Bronchial epithelial cell (primary cell): ENCODE measurements at regions not wholly inside any gene's neighbourhood (a gene's known extent, or its start where the extent isn't known, plus 50 kb on each side); places are given as distances from the start of the nearest gene placed in this dataset.
A peak's percentile ranks its signal among the peaks of the same experiment; 100 is the strongest.

Experiments used
- DNase-seq: peaks from one replicate; pipeline ENCODE4 v3.0.0-alpha.2; 2010; ENCODE audit warnings: low read depth
- FAIRE-seq: peaks from 2 replicates; lab custom pipeline; 2011; peaks lifted over from hg19 to GRCh38; lab: Jason Lieb, UNC
- H3K27me3 ChIP-seq: 2 replicates; pipeline ENCODE4 v1.5.1; 2011; ENCODE audit warnings: low read length; ENCODE audit not compliant: control insufficient read depth, insufficient read depth
- H3K36me3 ChIP-seq: 2 replicates; pipeline ENCODE4 v1.5.1; 2011; ENCODE audit warnings: low read length; ENCODE audit not compliant: control insufficient read depth, insufficient read depth
- H3K4me3 ChIP-seq: 2 replicates; pipeline ENCODE4 v1.5.1; 2011; ENCODE audit warnings: mild to moderate bottlenecking, low read depth, low read length, control low read depth
- TF ChIP-seq, protein P1 (sequence below): IDR thresholded peaks from 2 replicates; pipeline ENCODE4 v1.5.1; 2011; ENCODE audit warnings: mild to moderate bottlenecking, moderate library complexity, low read length, control low read depth, inconsistent platforms; ENCODE audit not compliant: insufficient read depth, severe bottlenecking

- FAIRE-seq: no peak
Observed at GRCh38 chr13:44816701-44817100, 172.6 kb downstream of the NUFIP1 start.

GRCh38 chr13:44815623-44816022, 173.6 kb downstream of the NUFIP1 start:
- FAIRE-seq (peak; percentile 93), DNase-seq (peak; percentile 96)
- TF ChIP-seq, protein P1, sequence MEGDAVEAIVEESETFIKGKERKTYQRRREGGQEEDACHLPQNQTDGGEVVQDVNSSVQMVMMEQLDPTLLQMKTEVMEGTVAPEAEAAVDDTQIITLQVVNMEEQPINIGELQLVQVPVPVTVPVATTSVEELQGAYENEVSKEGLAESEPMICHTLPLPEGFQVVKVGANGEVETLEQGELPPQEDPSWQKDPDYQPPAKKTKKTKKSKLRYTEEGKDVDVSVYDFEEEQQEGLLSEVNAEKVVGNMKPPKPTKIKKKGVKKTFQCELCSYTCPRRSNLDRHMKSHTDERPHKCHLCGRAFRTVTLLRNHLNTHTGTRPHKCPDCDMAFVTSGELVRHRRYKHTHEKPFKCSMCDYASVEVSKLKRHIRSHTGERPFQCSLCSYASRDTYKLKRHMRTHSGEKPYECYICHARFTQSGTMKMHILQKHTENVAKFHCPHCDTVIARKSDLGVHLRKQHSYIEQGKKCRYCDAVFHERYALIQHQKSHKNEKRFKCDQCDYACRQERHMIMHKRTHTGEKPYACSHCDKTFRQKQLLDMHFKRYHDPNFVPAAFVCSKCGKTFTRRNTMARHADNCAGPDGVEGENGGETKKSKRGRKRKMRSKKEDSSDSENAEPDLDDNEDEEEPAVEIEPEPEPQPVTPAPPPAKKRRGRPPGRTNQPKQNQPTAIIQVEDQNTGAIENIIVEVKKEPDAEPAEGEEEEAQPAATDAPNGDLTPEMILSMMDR: no peak
- Histone ChIP-seq H3K36me3 (no peaks in the 10 kb centered on the region), H3K4me3 (no peak overlapping the region), H3K27me3 (no peaks in the 10 kb centered on the region)

More at GRCh38 chr13:44816701-44817100, 172.6 kb downstream of the NUFIP1 start:
- H3K36me3 ChIP-seq: no peaks in the 10 kb centered on the region
- H3K27me3 ChIP-seq: no peaks in the 10 kb centered on the region
- TF ChIP-seq, protein P1: no peak
- DNase-seq: no peak
- H3K4me3 ChIP-seq: no peak overlapping the region

DNA sequence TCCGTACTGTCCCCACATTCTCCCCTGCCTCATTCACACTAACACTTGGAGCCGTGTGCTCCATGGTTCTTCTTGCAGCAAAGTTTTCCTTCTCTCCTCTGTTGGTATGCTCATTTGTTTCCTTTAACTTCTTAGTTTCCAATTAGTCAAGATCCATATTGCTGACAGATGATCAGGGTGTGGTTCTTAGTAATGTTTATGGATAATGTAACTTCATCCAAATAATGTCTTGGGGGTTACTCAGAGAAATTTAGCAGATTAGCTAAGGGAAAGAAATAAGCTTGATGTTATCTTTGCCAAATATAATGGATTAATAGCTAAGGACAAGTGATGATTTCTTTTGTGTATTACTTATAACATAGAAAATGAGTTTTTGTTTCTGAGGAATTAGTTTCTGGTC, 174.4 kb downstream of the NUFIP1 start:
- Histone ChIP-seq H3K36me3 (no peaks in the 10 kb centered on the region), H3K27me3 (no peaks in the 10 kb centered on the region), H3K4me3 (no peak overlapping the region)
- FAIRE-seq (no peak), DNase-seq (peak; percentile 34)
- TF ChIP-seq, protein P1: no peak

DNA sequence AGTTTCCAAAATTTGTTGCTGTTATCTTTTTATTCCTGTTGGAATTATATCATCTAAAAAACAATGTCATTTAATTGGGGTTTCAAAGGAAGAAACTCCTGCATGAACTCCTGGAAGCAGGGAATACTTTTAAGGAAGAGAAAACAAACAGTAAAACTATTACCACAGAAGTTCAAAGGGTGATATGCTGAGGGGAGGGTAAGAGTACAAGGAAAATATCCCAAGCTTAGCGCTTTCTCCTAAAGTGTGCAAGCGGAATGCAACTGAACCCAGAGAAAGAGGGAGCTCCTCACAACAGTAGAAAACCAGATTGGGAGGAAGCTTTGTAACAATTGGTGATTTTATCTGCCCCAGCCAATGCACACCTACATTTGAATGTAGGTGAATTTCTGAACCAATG, 175.1 kb downstream of the NUFIP1 start:
- Histone ChIP-seq H3K4me3 (no peak overlapping the region), H3K36me3 (no peaks in the 10 kb centered on the region), H3K27me3 (no peaks in the 10 kb centered on the region)
- FAIRE-seq: no peak
- DNase-seq: no peak
- TF ChIP-seq, protein P1: no peak

- no peak overlapping the region for H3K4me3 ChIP-seq
Observed at GRCh38 chr13:44812818-44813217, 176.5 kb downstream of the NUFIP1 start.

More at GRCh38 chr13:44812818-44813217, 176.5 kb downstream of the NUFIP1 start:
- no peak for DNase-seq
- Histone ChIP-seq H3K27me3 (no peaks in the 10 kb centered on the region), H3K36me3 (no peaks in the 10 kb centered on the region)
- TF ChIP-seq, protein P1: no peak
- FAIRE-seq: no peak
